Body of pancreas (tissue), 4 donors: ENCODE measurements at regions not wholly inside any gene's neighbourhood (a gene's known extent, or its start where the extent isn't known, plus 50 kb on each side); places are given as distances from the start of the nearest gene placed in this dataset.

Source experiments
- POLR2A ChIP-seq, 3 donors: fragments of 450-650 bp; IDR thresholded peaks; one replicate each; pipeline ENCODE4 v1.6.1; 2016; ENCODE audit warnings: antibody characterized with exemption in 3 of 3, mild to moderate bottlenecking in 2 of 3
- TF ChIP-seq, protein P1 (sequence below), 7 experiments: fragments of 450-650 bp in 4 of 7; fragments of 200-600 bp in 3 of 7; sonication (generic) in 3 of 7; IDR thresholded peaks; one replicate each; pipeline ENCODE4 v1.5.1; 2016 to 2019; ENCODE audit warnings: antibody characterized with exemption in 7 of 7

GRCh38 chr1:234765181-234765580, 155.2 kb upstream of the IRF2BP2 start:
- no peak for TF ChIP-seq POLR2A (IDR thresholded peaks at IDR 0.05)
- TF ChIP-seq, protein P1, sequence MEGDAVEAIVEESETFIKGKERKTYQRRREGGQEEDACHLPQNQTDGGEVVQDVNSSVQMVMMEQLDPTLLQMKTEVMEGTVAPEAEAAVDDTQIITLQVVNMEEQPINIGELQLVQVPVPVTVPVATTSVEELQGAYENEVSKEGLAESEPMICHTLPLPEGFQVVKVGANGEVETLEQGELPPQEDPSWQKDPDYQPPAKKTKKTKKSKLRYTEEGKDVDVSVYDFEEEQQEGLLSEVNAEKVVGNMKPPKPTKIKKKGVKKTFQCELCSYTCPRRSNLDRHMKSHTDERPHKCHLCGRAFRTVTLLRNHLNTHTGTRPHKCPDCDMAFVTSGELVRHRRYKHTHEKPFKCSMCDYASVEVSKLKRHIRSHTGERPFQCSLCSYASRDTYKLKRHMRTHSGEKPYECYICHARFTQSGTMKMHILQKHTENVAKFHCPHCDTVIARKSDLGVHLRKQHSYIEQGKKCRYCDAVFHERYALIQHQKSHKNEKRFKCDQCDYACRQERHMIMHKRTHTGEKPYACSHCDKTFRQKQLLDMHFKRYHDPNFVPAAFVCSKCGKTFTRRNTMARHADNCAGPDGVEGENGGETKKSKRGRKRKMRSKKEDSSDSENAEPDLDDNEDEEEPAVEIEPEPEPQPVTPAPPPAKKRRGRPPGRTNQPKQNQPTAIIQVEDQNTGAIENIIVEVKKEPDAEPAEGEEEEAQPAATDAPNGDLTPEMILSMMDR (IDR thresholded peaks at IDR 0.05), result no peak
